Adrenal gland (tissue), 9 donors: ENCODE measurements at regions not wholly inside any gene's neighbourhood (a gene's known extent, or its start where the extent isn't known, plus 50 kb on each side); places are given as distances from the start of the nearest gene placed in this dataset.

Experiments used
- DNase-seq, 7 donors: peaks; one replicate each; pipeline ENCODE4 v3.0.0-alpha.2; 2019 to 2020
- H3K27ac ChIP-seq, 5 donors: fragments of 200-600 bp; sonication (generic) in 4 of 5; 1 replicate in 3 of 5; 2 replicates in 2 of 5; pipeline versions ENCODE4 v1.5.1 to v1.8.0; 2016 to 2020; ENCODE audit warnings: mild to moderate bottlenecking in 1 of 5
- H3K27me3 ChIP-seq: fragments of 200-600 bp; 2 replicates; pipeline ENCODE4 v1.8.0; 2021
- H3K36me3 ChIP-seq, 2 donors: fragments of 200-600 bp; replicated peaks in 1 of 2; 1 replicate in 1 of 2; 2 replicates in 1 of 2; pipeline versions ENCODE4 v1.5.1 to v1.8.0; 2018 to 2022
- H3K4me1 ChIP-seq, 2 donors: fragments of 200-600 bp; replicated peaks in 1 of 2; 1 replicate in 1 of 2; 2 replicates in 1 of 2; pipeline versions ENCODE4 v1.5.1 to v1.8.0; 2018 to 2021
- H3K4me3 ChIP-seq, 4 donors: fragments of 200-600 bp; sonication (generic) in 3 of 4; one replicate each; pipeline ENCODE4 v1.5.1; 2016 to 2018
- H3K9me3 ChIP-seq, 3 donors: fragments of 200-600 bp; sonication (generic) in 1 of 3; replicated peaks in 1 of 3; 1 replicate in 2 of 3; 2 replicates in 1 of 3; pipeline versions ENCODE4 v1.5.1 to v1.8.0; 2016 to 2021
- CTCF ChIP-seq, 6 experiments: fragments of 450-650 bp in 4 of 6; fragments of 200-600 bp in 2 of 6; sonication (generic) in 1 of 6; IDR thresholded peaks; 1 replicate in 5 of 6; 2 replicates in 1 of 6; pipeline versions ENCODE4 v1.5.1 to v1.8.0; 2016 to 2021; ENCODE audit warnings: antibody characterized with exemption in 6 of 6, mild to moderate bottlenecking in 2 of 6, moderate library complexity in 1 of 6
- POLR2A ChIP-seq, 2 donors: fragments of 450-650 bp; IDR thresholded peaks; one replicate each; pipeline ENCODE4 v1.6.1; 2017; ENCODE audit warnings: antibody characterized with exemption in 2 of 2, mild to moderate bottlenecking in 2 of 2, moderate library complexity in 1 of 2
- WGBS, 4 donors: extraction: QIAGEN DNeasy Blood & Tissue Kit in 2 of 4; methylation state at CpG; one replicate each; pipeline versions ENCODE4 v1.1.5 to v1.1.7; 2013 to 2017; 5-methylcytosine and 5-hydroxymethylcytosine counted together
- intact Hi-C, 2 donors: fragments of 100-400 bp; cut with DNase I; formaldehyde crosslinking; loops; one replicate each; pipeline versions ENCODE4 v1.14.1 to v1.15.0; 2022 to 2023
- donor health status: healthy with polysubstance abuse.
- donor health status: Bipolar disorder and iron deficiency.
- donor health status: DM: yes; HTN: yes; CAD: no.
- donor health status: DM: no; HTN: no; CAD: no.
- donor health status: DM: no; HTN: no; CAD: no.

DNA sequence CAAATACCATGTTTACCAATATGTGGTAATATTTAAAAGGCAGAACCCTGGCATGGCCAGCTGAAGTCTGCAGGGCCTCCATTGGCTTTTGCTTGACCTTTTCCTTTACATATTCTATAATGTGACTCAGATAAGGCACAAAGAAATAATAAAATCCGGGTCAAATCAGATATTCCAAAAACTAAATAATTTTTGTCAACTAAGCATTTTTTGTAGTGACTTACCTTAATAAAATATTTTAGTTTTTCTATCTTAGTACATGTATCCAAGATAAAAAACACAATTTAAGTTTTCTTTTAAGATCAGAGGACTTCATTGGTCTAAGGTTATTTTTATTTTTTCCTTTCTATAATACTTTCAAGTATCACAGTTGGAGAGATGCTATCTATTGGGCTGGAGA, 179.4 kb upstream of the ADAMTS5 start:
- no peak for DNase-seq
- Histone ChIP-seq H3K4me3 (no peak overlapping the region), H3K27me3 (no peaks in the 10 kb centered on the region), H3K36me3 (no peaks in the 10 kb centered on the region), H3K27ac (no peak overlapping the region), H3K9me3 (no peaks in the 10 kb centered on the region), H3K4me1 (no peaks in the 10 kb centered on the region)
- 59 to 83% (median 70%) methylated on average over 1 of the region's 1 CpG for WGBS, 4 donors
- intact Hi-C loops: no loop called here
- TF ChIP-seq POLR2A (IDR thresholded peaks at IDR 0.05): no peak

DNA sequence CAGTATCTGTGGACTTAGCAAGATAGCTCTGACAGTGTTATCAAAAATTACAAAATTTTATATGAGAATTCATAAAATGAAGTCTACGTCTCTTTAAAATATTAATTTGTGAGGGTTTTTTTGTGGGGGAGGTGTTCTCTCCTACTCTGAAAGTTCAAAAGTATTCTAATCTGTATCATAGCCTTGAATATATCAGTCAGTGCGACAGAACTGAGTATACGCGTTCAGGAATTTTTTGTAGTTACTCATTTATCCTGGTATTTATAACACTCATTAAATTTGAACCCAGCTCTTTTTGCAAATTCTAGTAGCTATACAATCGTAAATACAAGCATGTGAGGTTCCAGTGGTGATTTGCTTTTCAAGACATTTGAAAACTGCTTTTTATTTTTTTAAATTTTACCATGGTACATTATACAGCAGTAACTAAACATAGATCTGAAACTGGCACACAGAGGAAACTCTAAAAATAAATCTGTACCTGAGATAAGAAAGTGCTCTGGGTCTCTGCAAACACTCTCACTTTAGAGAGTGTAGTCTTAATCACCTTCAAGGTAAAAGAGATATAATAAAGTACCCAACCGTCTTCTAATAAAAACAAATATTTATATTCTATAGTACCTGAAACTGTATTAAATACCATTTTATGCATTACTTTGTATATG, 178.4 kb upstream of the ADAMTS5 start:
- TF ChIP-seq POLR2A (IDR thresholded peaks at IDR 0.05): no peak
- TF ChIP-seq CTCF (IDR thresholded peaks at IDR 0.05): no peak
- H3K27ac ChIP-seq: no peak overlapping the region
- no peak for DNase-seq
- H3K9me3 ChIP-seq: no peaks in the 10 kb centered on the region
- H3K4me3 ChIP-seq: no peak overlapping the region
- 59 to 65% (median 63%) methylated on average over 6 of the region's 6 CpGs for WGBS, 4 donors
- no peaks in the 10 kb centered on the region for H3K27me3 ChIP-seq
- H3K36me3 ChIP-seq: no peaks in the 10 kb centered on the region
- intact Hi-C loops: no loop called here
- no peaks in the 10 kb centered on the region for H3K4me1 ChIP-seq

- WGBS, 4 donors: 89 to 98% (median 93%) methylated on average over 28 to 31 of the region's 31 CpGs
- H3K36me3 ChIP-seq: no peaks in the 10 kb centered on the region
Observed at GRCh38 chr21:27143476-27143875, 176.6 kb upstream of the ADAMTS5 start.

GRCh38 chr21:27139526-27139925, 172.6 kb upstream of the ADAMTS5 start:
- Histone ChIP-seq H3K27me3 (no peaks in the 10 kb centered on the region), H3K27ac (no peak overlapping the region), H3K4me1 (no peaks in the 10 kb centered on the region), H3K36me3 (no peaks in the 10 kb centered on the region), H3K4me3 (no peak overlapping the region), H3K9me3 (no peaks in the 10 kb centered on the region)
- DNase-seq: no peak
- no peak for TF ChIP-seq CTCF (IDR thresholded peaks at IDR 0.05)
- TF ChIP-seq POLR2A (IDR thresholded peaks at IDR 0.05): no peak
- intact Hi-C loops: no loop called here

More at GRCh38 chr21:27143476-27143875, 176.6 kb upstream of the ADAMTS5 start:
- no peak for TF ChIP-seq POLR2A (IDR thresholded peaks at IDR 0.05)
- no peak for TF ChIP-seq CTCF (IDR thresholded peaks at IDR 0.05)
- no peaks in the 10 kb centered on the region for H3K4me1 ChIP-seq
- H3K27ac ChIP-seq: no peak overlapping the region
- no peaks in the 10 kb centered on the region for H3K27me3 ChIP-seq
- DNase-seq: no peak
- no peak overlapping the region for H3K4me3 ChIP-seq
- intact Hi-C loops: no loop called here
- no peaks in the 10 kb centered on the region for H3K9me3 ChIP-seq

DNA sequence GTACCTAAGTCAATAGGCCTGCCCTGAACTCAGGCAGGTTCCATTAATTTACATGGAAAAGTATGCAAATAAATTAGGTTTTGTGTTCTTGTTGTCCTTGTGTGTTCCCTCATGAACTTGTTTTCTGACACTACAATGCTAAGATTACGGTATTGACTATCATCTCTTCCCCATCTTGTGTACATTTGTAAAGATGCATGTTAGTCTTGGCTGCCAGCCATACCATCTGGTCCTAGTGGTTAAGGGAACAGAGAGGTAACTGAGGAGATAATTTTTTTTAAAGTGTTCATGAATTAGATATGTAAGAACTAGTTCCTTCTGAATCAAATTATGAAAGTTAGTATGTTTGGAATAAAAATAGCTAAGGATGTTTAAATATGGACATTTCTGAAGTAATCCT, 167.6 kb upstream of the ADAMTS5 start:
- H3K4me3 ChIP-seq: no peak overlapping the region
- H3K27ac ChIP-seq: no peak overlapping the region
- no peaks in the 10 kb centered on the region for H3K9me3 ChIP-seq
- TF ChIP-seq CTCF (IDR thresholded peaks at IDR 0.05) (no peak), POLR2A (IDR thresholded peaks at IDR 0.05) (no peak)
- 68 to 78% (median 74%) methylated on average over 1 of the region's 1 CpG for WGBS, 4 donors
- intact Hi-C loops: no loop called here
- H3K4me1 ChIP-seq: no peaks in the 10 kb centered on the region
- no peaks in the 10 kb centered on the region for H3K27me3 ChIP-seq
- DNase-seq: no peak
- H3K36me3 ChIP-seq: no peaks in the 10 kb centered on the region
